Astrocyte of the cerebellum (primary cell): ENCODE measurements at regions not wholly inside any gene's neighbourhood (a gene's known extent, or its start where the extent isn't known, plus 50 kb on each side); places are given as distances from the start of the nearest gene placed in this dataset.

ENCODE experiments used
- DNase-seq: peaks from one replicate; pipeline ENCODE4 v3.0.0-alpha.2; 2011; ENCODE audit warnings: low read depth
- H3K4me3 ChIP-seq: 2 replicates; pipeline ENCODE4 v1.5.1; 2011; ENCODE audit warnings: mild to moderate bottlenecking, low read depth, low read length, moderate library complexity
- CTCF ChIP-seq: IDR thresholded peaks from 2 replicates; pipeline ENCODE4 v1.5.1; 2012; ENCODE audit warnings: low read length, low read depth, moderate library complexity, mild to moderate bottlenecking; ENCODE audit errors: missing control alignments
- in situ Hi-C: cut with HindIII; loops from 2 replicates; pipeline ENCODE4 v1.10.0; 2017; ENCODE audit warnings: low sequenced_read_pairs

- no peak for DNase-seq
- TF ChIP-seq CTCF: no peak
- in situ Hi-C loops: no loop called here
- H3K4me3 ChIP-seq: no peak overlapping the region
Observed at GRCh38 chr14:105830171-105830570, 303.8 kb downstream of the TMEM121 start.

- no peak for DNase-seq
- no peak for TF ChIP-seq CTCF
- in situ Hi-C loops: no loop called here
- H3K4me3 ChIP-seq: no peak overlapping the region
Observed at GRCh38 chr14:105836160-105836559, 309.8 kb downstream of the TMEM121 start.

GRCh38 chr14:105836730-105837129 lies 310.3 kb downstream of the TMEM121 start:
- in situ Hi-C loops: no loop called here
- H3K4me3 ChIP-seq: no peak overlapping the region
- no peak for TF ChIP-seq CTCF
- no peak for DNase-seq

GRCh38 chr14:105837349-105838063 lies 311.1 kb downstream of the TMEM121 start:
- no peak for DNase-seq
- in situ Hi-C loops: no loop called here
- H3K4me3 ChIP-seq: no peak overlapping the region
- TF ChIP-seq CTCF: no peak

GRCh38 chr14:105838107-105838506 lies 311.7 kb downstream of the TMEM121 start:
- H3K4me3 ChIP-seq: no peak overlapping the region
- DNase-seq: no peak
- no peak for TF ChIP-seq CTCF
- in situ Hi-C loops: no loop called here

- no peak for DNase-seq
Observed at GRCh38 chr14:105838591-105839424, 312.4 kb downstream of the TMEM121 start.

More at GRCh38 chr14:105838591-105839424, 312.4 kb downstream of the TMEM121 start:
- in situ Hi-C loops: no loop called here
- TF ChIP-seq CTCF: no peak
- H3K4me3 ChIP-seq: no peak overlapping the region
